ENCODE measurements at regions not wholly inside any gene's neighbourhood (a gene's known extent, or its start where the extent isn't known, plus 50 kb on each side); places are given as distances from the start of the nearest gene placed in this dataset.

GRCh38 chr5:153039501-153039900, 451.0 kb upstream of the GRIA1 start:
- Histone ChIP-seq H3K36me3 (replicated peaks in 1 of 2; ENCODE audit: control extremely low read depth in 1 of 2, control insufficient read depth in 1 of 2, extremely low read depth in 1 of 2, insufficient read depth in 2 of 2, low read length in 1 of 2) (no peaks in the 10 kb centered on the region), H4K20me1 (ENCODE audit: control insufficient read depth, insufficient read depth, low read length, poor library complexity, severe bottlenecking) (no peaks in the 10 kb centered on the region), H3K4me2 (replicated peaks; ENCODE audit: low read depth, low read length, poor library complexity, severe bottlenecking) (no peak overlapping the region), H3K4me3 (ENCODE audit: control extremely low read depth in 1 of 5, extremely low read depth in 1 of 5, insufficient read depth in 1 of 5, low read depth in 2 of 5, low read length in 4 of 5) (no peak overlapping the region), H3K79me2 (ENCODE audit: control insufficient read depth, insufficient read depth, low read length) (no peaks in the 10 kb centered on the region), H3K4me1 (ENCODE audit: control insufficient read depth in 2 of 2, insufficient read depth in 2 of 2, low read length in 2 of 2) (no peaks in the 10 kb centered on the region), H3K27ac (ENCODE audit: low read length in 2 of 2) (no peak overlapping the region), H3K9ac (ENCODE audit: low read length) (no peak overlapping the region), H2AFZ (ENCODE audit: insufficient read depth, low read depth, low read length, poor library complexity, severe bottlenecking) (no peak overlapping the region), H3K9me3 (ENCODE audit: control extremely low read depth in 1 of 3, control insufficient read depth in 2 of 3, insufficient read depth in 1 of 3, low read length in 2 of 3) (no peaks in the 10 kb centered on the region), H3K27me3 (replicated peaks in 1 of 4; ENCODE audit: control extremely low read depth in 1 of 4, control insufficient read depth in 3 of 4, insufficient read depth in 4 of 4, low read length in 3 of 4) (no peaks in the 10 kb centered on the region)
- ChIA-PET POLR2A (no interaction called here), CTCF (no interaction called here)
- DNase-seq (no peak), ATAC-seq (ENCODE audit: low read depth) (no peak)
- no peak for TF ChIP-seq CTCF (IDR thresholded peaks at IDR 0.05)
- TF ChIP-seq EZH2 (IDR thresholded peaks at IDR 0.05; ENCODE audit: borderline replicate concordance, insufficient read depth, low read depth, low read length, poor library complexity, severe bottlenecking), result no peak
- Mint-ChIP-seq H3K9me3 (ENCODE audit: insufficient read depth) (peaks cover 8% of the 10 kb centered on the region), H3K4me3 (no peak overlapping the region), H3K4me1 (no peaks in the 10 kb centered on the region), H3K27me3 (no peaks in the 10 kb centered on the region), H3K27ac (no peak overlapping the region)
- intact Hi-C loops (cut with micrococcal nuclease), result no loop called here
- 100% methylated on average over 1 of the region's 3 CpGs for WGBS (ENCODE audit: insufficient coverage)

GRCh38 chr5:153043886-153044285, 446.6 kb upstream of the GRIA1 start:
- Histone ChIP-seq H3K4me3 (ENCODE audit: control extremely low read depth in 1 of 5, extremely low read depth in 1 of 5, insufficient read depth in 1 of 5, low read depth in 2 of 5, low read length in 4 of 5) (no peak overlapping the region), H3K9ac (ENCODE audit: low read length) (no peak overlapping the region), H3K27me3 (replicated peaks in 1 of 4; ENCODE audit: control extremely low read depth in 1 of 4, control insufficient read depth in 3 of 4, insufficient read depth in 4 of 4, low read length in 3 of 4) (no peaks in the 10 kb centered on the region), H3K27ac (ENCODE audit: low read length in 2 of 2) (no peak overlapping the region), H4K20me1 (ENCODE audit: control insufficient read depth, insufficient read depth, low read length, poor library complexity, severe bottlenecking) (no peaks in the 10 kb centered on the region), H3K9me3 (ENCODE audit: control extremely low read depth in 1 of 3, control insufficient read depth in 2 of 3, insufficient read depth in 1 of 3, low read length in 2 of 3) (no peaks in the 10 kb centered on the region), H3K4me2 (replicated peaks; ENCODE audit: low read depth, low read length, poor library complexity, severe bottlenecking) (no peak overlapping the region), H3K79me2 (ENCODE audit: control insufficient read depth, insufficient read depth, low read length) (no peaks in the 10 kb centered on the region), H3K4me1 (ENCODE audit: control insufficient read depth in 2 of 2, insufficient read depth in 2 of 2, low read length in 2 of 2) (no peaks in the 10 kb centered on the region), H2AFZ (ENCODE audit: insufficient read depth, low read depth, low read length, poor library complexity, severe bottlenecking) (no peak overlapping the region), H3K36me3 (replicated peaks in 1 of 2; ENCODE audit: control extremely low read depth in 1 of 2, control insufficient read depth in 1 of 2, extremely low read depth in 1 of 2, insufficient read depth in 2 of 2, low read length in 1 of 2) (no peaks in the 10 kb centered on the region)
- ChIA-PET POLR2A (no interaction called here), CTCF (no interaction called here)
- H3K27me3 Mint-ChIP-seq, result no peaks in the 10 kb centered on the region
- H3K4me1 Mint-ChIP-seq, result no peaks in the 10 kb centered on the region
- TF ChIP-seq EZH2 (IDR thresholded peaks at IDR 0.05; ENCODE audit: borderline replicate concordance, insufficient read depth, low read depth, low read length, poor library complexity, severe bottlenecking), result no peak
- TF ChIP-seq CTCF (IDR thresholded peaks at IDR 0.05), result no peak
- no peak overlapping the region for H3K4me3 Mint-ChIP-seq
- WGBS (ENCODE audit: insufficient coverage), result 71% methylated on average over 1 of the region's 1 CpG
- H3K27ac Mint-ChIP-seq, result no peak overlapping the region
- intact Hi-C loops (cut with micrococcal nuclease), result no loop called here
- DNase-seq (no peak), ATAC-seq (ENCODE audit: low read depth) (no peak)
- peaks cover 8% of the 10 kb centered on the region for H3K9me3 Mint-ChIP-seq (ENCODE audit: insufficient read depth)
